K562 (cell line): ENCODE measurements at regions not wholly inside any gene's neighbourhood (a gene's known extent, or its start where the extent isn't known, plus 50 kb on each side); places are given as distances from the start of the nearest gene placed in this dataset.

Experiments used
- ATAC-seq: fragments of 200-7000 bp; cut with Tn5 transposase; 3 replicates; pipeline ENCODE4 v1.9.1; 2020; ENCODE audit warnings: moderate library complexity
- BruUV-seq: library from RNA; stranded (reverse); fragments of 400-500 nt; replicated peaks from 2 replicates; lab custom pipeline; 2021; lab: Mats Ljungman, UMichigan
- CTCF ChIA-PET: fragments of 300-600 bp; formaldehyde crosslinking; extraction: SDS; loops from one replicate; lab custom pipeline; 2021; ENCODE audit warnings: low intra/inter-chr PET ratio; lab: Yijun Ruan, JAX
- POLR2A ChIA-PET: fragments of 300-600, 350-650 bp; sonication (Branson Sonifier 250); formaldehyde crosslinking; extraction: SDS; loops from one replicate; lab custom pipeline; 2021; ENCODE audit warnings: antibody characterized with exemption, inconsistent platforms; lab: Yijun Ruan, JAX
- DNase-seq, 4 experiments: peaks; one replicate each; pipeline versions ENCODE4 v3.0.0 to v3.0.0-alpha.2; 2011 to 2018; ENCODE audit warnings: low spot score in 3 of 4, mixed read lengths in 3 of 4; ENCODE audit errors: extremely low read depth in 1 of 4
- FAIRE-seq: peaks from 2 replicates; lab custom pipeline; 2011; peaks lifted over from hg19 to GRCh38; lab: Jason Lieb, UNC
- H2AFZ ChIP-seq: 2 replicates; pipeline ENCODE4 v1.6.0; 2011; ENCODE audit warnings: low read depth, low read length, control low read depth, inconsistent platforms
- H3K27ac ChIP-seq: fragments of 200-600 bp; 3 replicates; pipeline ENCODE4 v1.8.0; 2011; ENCODE audit warnings: low read depth, mild to moderate bottlenecking, control low read depth, inconsistent platforms, low read length, moderate library complexity, mixed read lengths; ENCODE audit errors: extremely low read depth
- H3K27me3 ChIP-seq, 2 experiments: fragments of 300-600 bp in 1 of 2; 2 replicates in 1 of 2; 3 replicates in 1 of 2; pipeline versions ENCODE4 v1.6.0 to v1.8.0; 2011; ENCODE audit warnings: inconsistent platforms in 2 of 2, low read length in 2 of 2, mild to moderate bottlenecking in 1 of 2, mixed read lengths in 1 of 2, moderate library complexity in 1 of 2; ENCODE audit not compliant: control insufficient read depth in 2 of 2, insufficient read depth in 2 of 2
- H3K36me3 ChIP-seq: fragments of 300-600 bp; 3 replicates; pipeline ENCODE4 v1.8.0; 2011; ENCODE audit warnings: mild to moderate bottlenecking, low read length, inconsistent platforms; ENCODE audit not compliant: control insufficient read depth, insufficient read depth
- H3K4me1 ChIP-seq, 2 experiments: fragments of 200-600 bp in 1 of 2; replicated peaks in 1 of 2; 2 replicates in 1 of 2; 3 replicates in 1 of 2; pipeline versions ENCODE4 v1.5.1 to v1.8.0; 2011; ENCODE audit warnings: inconsistent platforms in 2 of 2, low read length in 2 of 2, mild to moderate bottlenecking in 1 of 2, mixed read lengths in 1 of 2, moderate library complexity in 1 of 2; ENCODE audit not compliant: control insufficient read depth in 2 of 2, insufficient read depth in 2 of 2
- H3K4me2 ChIP-seq: 2 replicates; pipeline ENCODE4 v1.6.1; 2011; ENCODE audit warnings: low read length, control low read depth, inconsistent platforms, mixed read lengths; ENCODE audit not compliant: insufficient read depth
- H3K4me3 ChIP-seq: fragments of 200-600 bp; sonication (generic), shearing (Covaris generic); 2 replicates; pipeline ENCODE4 v1.5.1; 2016; ENCODE audit warnings: control low read depth, inconsistent platforms
- H3K79me2 ChIP-seq: fragments of 200-600 bp; 3 replicates; pipeline ENCODE4 v1.8.0; 2011; ENCODE audit warnings: low read length, inconsistent platforms; ENCODE audit not compliant: control insufficient read depth, insufficient read depth
- H3K9ac ChIP-seq, 2 experiments: 2 replicates each; pipeline versions ENCODE4 v1.6.0 to v1.6.1; 2011; ENCODE audit warnings: low read depth in 2 of 2, low read length in 2 of 2, control low read depth in 1 of 2, inconsistent platforms in 1 of 2, mild to moderate bottlenecking in 1 of 2, mixed read lengths in 1 of 2; ENCODE audit not compliant: insufficient read depth in 1 of 2
- H3K9me1 ChIP-seq: one replicate; pipeline ENCODE4 v1.6.0; 2011; ENCODE audit warnings: inconsistent platforms, mild to moderate bottlenecking, low read length, moderate library complexity; ENCODE audit not compliant: control insufficient read depth, insufficient read depth
- H3K9me3 ChIP-seq: replicated peaks from 2 replicates; pipeline ENCODE4 v1.5.1; 2011; ENCODE audit warnings: low read depth, low read length, inconsistent platforms; ENCODE audit not compliant: control insufficient read depth, insufficient read depth
- H4K20me1 ChIP-seq: replicated peaks from 2 replicates; pipeline ENCODE4 v1.6.1; 2011; ENCODE audit warnings: low read length, inconsistent platforms, mixed read lengths; ENCODE audit not compliant: control insufficient read depth, insufficient read depth
- FOXK2 ChIP-seq, 2 experiments: fragments of 450-650 bp; IDR thresholded peaks in 1 of 2; conservative IDR thresholded peaks in 1 of 2; 2 replicates each; pipeline ENCODE4 v1.6.1; 2016; ENCODE audit warnings: low read depth in 2 of 2, mild to moderate bottlenecking in 1 of 2
- FUS ChIP-seq: fragments of 200-400 bp; formaldehyde crosslinking; optimal IDR thresholded peaks from 2 replicates; pipeline ENCODE3; 2017; ENCODE audit warnings: low read depth, low read length
- MTA3 ChIP-seq: fragments of 450-650 bp; formaldehyde crosslinking; IDR thresholded peaks from 2 replicates; pipeline ENCODE4 v1.6.1; 2017; ENCODE audit warnings: mild to moderate bottlenecking, borderline replicate concordance
- MYNN ChIP-seq, 2 experiments: sonication (generic); formaldehyde crosslinking in 1 of 2; IDR thresholded peaks; 2 replicates each; pipeline versions ENCODE4 v1.5.0 to v1.6.1; 2016 to 2020; ENCODE audit warnings: antibody characterized with exemption in 1 of 2, missing genetic modification reagents in 1 of 2
- PML ChIP-seq: IDR thresholded peaks from 2 replicates; pipeline ENCODE4 v1.6.1; 2012; ENCODE audit warnings: low read length, inconsistent platforms
- RBM22 ChIP-seq: fragments of 200-400 bp; formaldehyde crosslinking; IDR thresholded peaks from 2 replicates; pipeline ENCODE4 v1.6.1; 2018; ENCODE audit warnings: low read length, low read depth; ENCODE audit not compliant: poor library complexity, severe bottlenecking
- SIX5 ChIP-seq, 2 experiments: IDR thresholded peaks; 2 replicates each; pipeline ENCODE4 v1.6.1; 2011; ENCODE audit warnings: low read length in 2 of 2, borderline replicate concordance in 1 of 2, low read depth in 1 of 2, mild to moderate bottlenecking in 1 of 2, moderate library complexity in 1 of 2; ENCODE audit not compliant: insufficient read depth in 1 of 2
- SNIP1 ChIP-seq: fragments of 450-650 bp; IDR thresholded peaks from 2 replicates; pipeline ENCODE4 v1.7.1; 2017; ENCODE audit warnings: low read depth, mild to moderate bottlenecking
- ZSCAN32 ChIP-seq: fragments of 450-650 bp; formaldehyde crosslinking; IDR thresholded peaks from 2 replicates; pipeline ENCODE4 v1.4.0; 2020; ENCODE audit warnings: mild to moderate bottlenecking, moderate library complexity
- WGBS: fragments of 100-300 bp; shearing (Covaris generic); methylation state at CpG from one replicate; pipeline ENCODE4 v1.1.6; 2016; ENCODE audit warnings: low coverage, mixed read lengths; ENCODE audit not compliant: insufficient coverage; ENCODE audit errors: missing lambda C conversion rate; 5-methylcytosine and 5-hydroxymethylcytosine counted together
- in situ Hi-C: fragments of 300-500 bp; cut with MboI; formaldehyde crosslinking; loops from 4 replicates; pipeline ENCODE4 v1.15.0; 2018; ENCODE audit warnings: inconsistent platforms, mixed read lengths
- intact Hi-C: fragments of 100-400 bp; cut with micrococcal nuclease; formaldehyde crosslinking; loops from 2 replicates; pipeline ENCODE4 v1.14.2; 2022
- TF ChIP-seq, protein P1 (sequence below), 3 experiments: fragments of 200-800 bp in 1 of 3; fragments of 250-450 bp in 1 of 3; fragments of 450-650 bp in 1 of 3; sonication (Bioruptor Pico) in 1 of 3; sonication (Bioruptor generic) in 1 of 3; formaldehyde crosslinking in 1 of 3; IDR thresholded peaks; 2 replicates each; pipeline versions ENCODE4 v1.6.1 to v1.8.0; 2016 to 2022; ENCODE audit warnings: mild to moderate bottlenecking in 2 of 3, missing genetic modification characterization in 2 of 3, missing compliant biosample characterization in 1 of 3, moderate library complexity in 1 of 3
- TF ChIP-seq, protein P2 (sequence below): fragments of 250-450 bp; sonication (Bioruptor Pico); IDR thresholded peaks from 2 replicates; pipeline ENCODE4 v1.5.0; 2021; ENCODE audit warnings: mild to moderate bottlenecking, borderline replicate concordance
- TF ChIP-seq, protein P3 (sequence below): fragments of 200-800 bp; sonication (Bioruptor generic); IDR thresholded peaks from 2 replicates; pipeline ENCODE4 v1.6.1; 2017; ENCODE audit warnings: missing genetic modification characterization, missing compliant biosample characterization

DNA sequence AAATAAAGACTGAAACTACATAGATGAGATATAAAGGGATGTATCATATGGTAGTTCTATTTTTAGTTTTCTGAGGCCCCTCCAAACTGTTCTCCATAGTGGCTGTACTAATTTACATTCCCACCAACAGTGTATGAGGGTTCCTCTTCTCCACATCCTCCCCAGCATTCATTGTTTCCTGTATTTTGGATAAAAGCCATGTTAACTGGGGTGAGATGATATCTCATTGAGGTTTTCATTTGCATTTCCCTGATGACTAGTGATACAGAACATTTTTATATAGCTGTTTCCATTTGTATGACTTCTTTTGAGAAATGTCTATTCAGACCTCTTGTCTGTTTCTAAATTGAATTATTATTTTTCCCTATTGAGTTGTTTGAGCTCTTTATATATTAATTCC is 229.3 kb downstream of the RFPL4B start (continued):
- TF ChIP-seq FOXK2 (conservative IDR thresholded peaks at IDR 0.05 in 1 of 2, IDR thresholded peaks at IDR 0.05 in 1 of 2; ENCODE audit: low read depth in 2 of 2) = no peak
- TF ChIP-seq, all 486 proteins: peak for 0

DNA sequence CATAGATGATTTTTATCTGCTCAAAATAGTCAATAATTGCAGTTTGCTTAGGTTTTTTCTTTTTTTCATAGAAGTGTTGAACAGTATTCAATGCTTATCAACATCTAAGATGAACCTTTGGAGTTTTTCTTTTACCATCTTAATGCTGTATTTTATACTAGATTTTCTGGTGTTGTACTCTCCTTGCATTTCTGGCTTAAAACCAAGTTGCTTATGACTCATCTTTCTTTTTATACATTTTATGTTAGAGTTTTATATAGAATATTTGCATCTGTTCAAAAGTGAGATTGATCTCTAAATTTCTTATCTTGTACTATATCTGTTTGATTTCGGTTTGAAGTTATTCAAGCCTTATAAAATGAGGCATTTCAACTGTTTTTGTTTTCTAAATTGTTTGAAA is 232.5 kb downstream of the RFPL4B start:
- CTCF ChIA-PET = no interaction called here
- BruUV-seq = no TSS peak
- no peak for TF ChIP-seq SIX5 (IDR thresholded peaks at IDR 0.05; ENCODE audit: borderline replicate concordance in 1 of 2, insufficient read depth in 1 of 2, low read depth in 1 of 2, low read length in 2 of 2)
- no peak for TF ChIP-seq MYNN (IDR thresholded peaks at IDR 0.05)
- no peak for TF ChIP-seq MYNN (CRISPR knock-in tag; IDR thresholded peaks at IDR 0.05)
- TF ChIP-seq, protein P1, sequence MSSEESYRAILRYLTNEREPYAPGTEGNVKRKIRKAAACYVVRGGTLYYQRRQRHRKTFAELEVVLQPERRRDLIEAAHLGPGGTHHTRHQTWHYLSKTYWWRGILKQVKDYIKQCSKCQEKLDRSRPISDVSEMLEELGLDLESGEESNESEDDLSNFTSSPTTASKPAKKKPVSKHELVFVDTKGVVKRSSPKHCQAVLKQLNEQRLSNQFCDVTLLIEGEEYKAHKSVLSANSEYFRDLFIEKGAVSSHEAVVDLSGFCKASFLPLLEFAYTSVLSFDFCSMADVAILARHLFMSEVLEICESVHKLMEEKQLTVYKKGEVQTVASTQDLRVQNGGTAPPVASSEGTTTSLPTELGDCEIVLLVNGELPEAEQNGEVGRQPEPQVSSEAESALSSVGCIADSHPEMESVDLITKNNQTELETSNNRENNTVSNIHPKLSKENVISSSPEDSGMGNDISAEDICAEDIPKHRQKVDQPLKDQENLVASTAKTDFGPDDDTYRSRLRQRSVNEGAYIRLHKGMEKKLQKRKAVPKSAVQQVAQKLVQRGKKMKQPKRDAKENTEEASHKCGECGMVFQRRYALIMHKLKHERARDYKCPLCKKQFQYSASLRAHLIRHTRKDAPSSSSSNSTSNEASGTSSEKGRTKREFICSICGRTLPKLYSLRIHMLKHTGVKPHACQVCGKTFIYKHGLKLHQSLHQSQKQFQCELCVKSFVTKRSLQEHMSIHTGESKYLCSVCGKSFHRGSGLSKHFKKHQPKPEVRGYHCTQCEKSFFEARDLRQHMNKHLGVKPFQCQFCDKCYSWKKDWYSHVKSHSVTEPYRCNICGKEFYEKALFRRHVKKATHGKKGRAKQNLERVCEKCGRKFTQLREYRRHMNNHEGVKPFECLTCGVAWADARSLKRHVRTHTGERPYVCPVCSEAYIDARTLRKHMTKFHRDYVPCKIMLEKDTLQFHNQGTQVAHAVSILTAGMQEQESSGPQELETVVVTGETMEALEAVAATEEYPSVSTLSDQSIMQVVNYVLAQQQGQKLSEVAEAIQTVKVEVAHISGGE (CRISPR knock-in tag; IDR thresholded peaks at IDR 0.05) = no peak
- TF ChIP-seq SNIP1 = no peak
- no peak for TF ChIP-seq MTA3
- TF ChIP-seq, protein P2, sequence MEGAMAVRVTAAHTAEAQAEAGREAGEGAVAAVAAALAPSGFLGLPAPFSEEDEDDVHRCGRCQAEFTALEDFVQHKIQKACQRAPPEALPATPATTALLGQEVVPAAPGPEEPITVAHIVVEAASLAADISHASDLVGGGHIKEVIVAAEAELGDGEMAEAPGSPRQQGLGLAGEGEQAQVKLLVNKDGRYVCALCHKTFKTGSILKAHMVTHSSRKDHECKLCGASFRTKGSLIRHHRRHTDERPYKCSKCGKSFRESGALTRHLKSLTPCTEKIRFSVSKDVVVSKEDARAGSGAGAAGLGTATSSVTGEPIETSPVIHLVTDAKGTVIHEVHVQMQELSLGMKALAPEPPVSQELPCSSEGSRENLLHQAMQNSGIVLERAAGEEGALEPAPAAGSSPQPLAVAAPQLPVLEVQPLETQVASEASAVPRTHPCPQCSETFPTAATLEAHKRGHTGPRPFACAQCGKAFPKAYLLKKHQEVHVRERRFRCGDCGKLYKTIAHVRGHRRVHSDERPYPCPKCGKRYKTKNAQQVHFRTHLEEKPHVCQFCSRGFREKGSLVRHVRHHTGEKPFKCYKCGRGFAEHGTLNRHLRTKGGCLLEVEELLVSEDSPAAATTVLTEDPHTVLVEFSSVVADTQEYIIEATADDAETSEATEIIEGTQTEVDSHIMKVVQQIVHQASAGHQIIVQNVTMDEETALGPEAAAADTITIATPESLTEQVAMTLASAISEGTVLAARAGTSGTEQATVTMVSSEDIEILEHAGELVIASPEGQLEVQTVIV (CRISPR knock-in tag) = no peak
- TF ChIP-seq, protein P3, sequence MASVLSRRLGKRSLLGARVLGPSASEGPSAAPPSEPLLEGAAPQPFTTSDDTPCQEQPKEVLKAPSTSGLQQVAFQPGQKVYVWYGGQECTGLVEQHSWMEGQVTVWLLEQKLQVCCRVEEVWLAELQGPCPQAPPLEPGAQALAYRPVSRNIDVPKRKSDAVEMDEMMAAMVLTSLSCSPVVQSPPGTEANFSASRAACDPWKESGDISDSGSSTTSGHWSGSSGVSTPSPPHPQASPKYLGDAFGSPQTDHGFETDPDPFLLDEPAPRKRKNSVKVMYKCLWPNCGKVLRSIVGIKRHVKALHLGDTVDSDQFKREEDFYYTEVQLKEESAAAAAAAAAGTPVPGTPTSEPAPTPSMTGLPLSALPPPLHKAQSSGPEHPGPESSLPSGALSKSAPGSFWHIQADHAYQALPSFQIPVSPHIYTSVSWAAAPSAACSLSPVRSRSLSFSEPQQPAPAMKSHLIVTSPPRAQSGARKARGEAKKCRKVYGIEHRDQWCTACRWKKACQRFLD (CRISPR knock-in tag) = no peak
- no peak for TF ChIP-seq RBM22
- no peak for TF ChIP-seq PML
- TF ChIP-seq ZSCAN32 (CRISPR knock-in tag) = no peak
- TF ChIP-seq FUS = no peak

More for the DNA sequence above, 232.5 kb downstream of the RFPL4B start:
- no peaks in the 10 kb centered on the region for H3K9me1 ChIP-seq
- no peak overlapping the region for H2AFZ ChIP-seq
- no peaks in the 10 kb centered on the region for H4K20me1 ChIP-seq
- no peaks in the 10 kb centered on the region for H3K79me2 ChIP-seq
- DNase-seq (no peak), FAIRE-seq (no peak), ATAC-seq (no peak)
- no peaks in the 10 kb centered on the region for H3K36me3 ChIP-seq
- H3K9ac ChIP-seq = no peak overlapping the region
- no peak overlapping the region for H3K4me2 ChIP-seq
- no peak overlapping the region for H3K4me3 ChIP-seq
- WGBS = 0% methylated on average over 1 of the region's 1 CpG
- in situ Hi-C loops = no loop called here
- H3K27me3 ChIP-seq = no peaks in the 10 kb centered on the region
- POLR2A ChIA-PET = no interaction called here
- no peaks in the 10 kb centered on the region for H3K9me3 ChIP-seq
- no peaks in the 10 kb centered on the region for H3K4me1 ChIP-seq
- no peak overlapping the region for H3K27ac ChIP-seq
- intact Hi-C loops = no loop called here
